ENCODE measurements at regions not wholly inside any gene's neighbourhood (a gene's known extent, or its start where the extent isn't known, plus 50 kb on each side); places are given as distances from the start of the nearest gene placed in this dataset.

DNA sequence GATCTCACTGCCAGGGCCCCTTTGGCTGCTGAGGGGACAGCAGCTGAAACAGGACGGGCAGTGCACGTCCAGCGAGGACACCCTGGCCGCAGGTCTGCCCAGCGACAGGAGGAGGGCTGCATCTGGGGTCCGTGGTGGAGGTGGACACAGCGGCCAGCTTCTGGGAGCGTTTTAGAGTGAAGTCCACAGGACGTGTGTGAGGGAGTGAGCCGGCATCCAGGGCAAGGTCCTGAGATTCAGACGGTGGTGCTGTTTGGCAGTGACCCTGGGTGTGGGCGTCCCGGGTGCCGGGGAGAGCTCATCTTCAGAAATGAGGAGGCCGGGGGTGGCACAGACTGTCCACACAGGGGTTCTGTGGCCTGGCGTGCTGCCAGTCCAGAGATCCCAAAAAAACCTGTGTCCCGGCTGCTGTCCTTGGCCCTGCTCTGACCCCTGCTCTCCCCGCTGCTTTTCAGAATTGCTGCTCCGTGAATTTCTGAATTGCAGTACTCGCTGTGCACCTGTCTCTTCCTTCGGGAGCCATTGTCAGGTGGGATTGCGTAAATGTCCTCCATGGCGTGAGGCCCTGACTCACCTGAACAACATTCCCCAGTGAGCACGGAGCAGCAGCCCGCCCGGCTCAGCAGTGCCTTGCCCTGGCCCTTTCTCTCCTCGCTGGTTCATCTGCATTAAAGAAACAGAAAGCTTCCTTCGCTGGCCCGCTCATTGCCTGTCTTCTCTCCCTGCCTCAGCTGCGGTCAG lies 183.5 kb upstream of the C14orf180 start:
- TF ChIP-seq, protein P1, sequence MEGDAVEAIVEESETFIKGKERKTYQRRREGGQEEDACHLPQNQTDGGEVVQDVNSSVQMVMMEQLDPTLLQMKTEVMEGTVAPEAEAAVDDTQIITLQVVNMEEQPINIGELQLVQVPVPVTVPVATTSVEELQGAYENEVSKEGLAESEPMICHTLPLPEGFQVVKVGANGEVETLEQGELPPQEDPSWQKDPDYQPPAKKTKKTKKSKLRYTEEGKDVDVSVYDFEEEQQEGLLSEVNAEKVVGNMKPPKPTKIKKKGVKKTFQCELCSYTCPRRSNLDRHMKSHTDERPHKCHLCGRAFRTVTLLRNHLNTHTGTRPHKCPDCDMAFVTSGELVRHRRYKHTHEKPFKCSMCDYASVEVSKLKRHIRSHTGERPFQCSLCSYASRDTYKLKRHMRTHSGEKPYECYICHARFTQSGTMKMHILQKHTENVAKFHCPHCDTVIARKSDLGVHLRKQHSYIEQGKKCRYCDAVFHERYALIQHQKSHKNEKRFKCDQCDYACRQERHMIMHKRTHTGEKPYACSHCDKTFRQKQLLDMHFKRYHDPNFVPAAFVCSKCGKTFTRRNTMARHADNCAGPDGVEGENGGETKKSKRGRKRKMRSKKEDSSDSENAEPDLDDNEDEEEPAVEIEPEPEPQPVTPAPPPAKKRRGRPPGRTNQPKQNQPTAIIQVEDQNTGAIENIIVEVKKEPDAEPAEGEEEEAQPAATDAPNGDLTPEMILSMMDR (tag by site-specific recombination; IDR thresholded peaks at IDR 0.05): no peak
- TF ChIP-seq GLI2 (tag by site-specific recombination; IDR thresholded peaks at IDR 0.05; ENCODE audit: borderline replicate concordance, low read depth) (no peak), ZNF221 (tag by site-specific recombination; IDR thresholded peaks at IDR 0.05; ENCODE audit: borderline replicate concordance) (no peak), ZNF561 (tag by site-specific recombination; IDR thresholded peaks at IDR 0.05; ENCODE audit: borderline replicate concordance) (no peak), KLF8 (tag by site-specific recombination; IDR thresholded peaks at IDR 0.05) (no peak), PRDM1 (tag by site-specific recombination; IDR thresholded peaks at IDR 0.05) (no peak), ZNF10 (tag by site-specific recombination; IDR thresholded peaks at IDR 0.05) (no peak), ZFHX2 (tag by site-specific recombination; conservative IDR thresholded peaks at IDR 0.05) (no peak), TCF7L2 (IDR thresholded peaks at IDR 0.05; ENCODE audit: borderline replicate concordance, low read depth, low read length) (no peak)
- TF ChIP-seq, protein P2, sequence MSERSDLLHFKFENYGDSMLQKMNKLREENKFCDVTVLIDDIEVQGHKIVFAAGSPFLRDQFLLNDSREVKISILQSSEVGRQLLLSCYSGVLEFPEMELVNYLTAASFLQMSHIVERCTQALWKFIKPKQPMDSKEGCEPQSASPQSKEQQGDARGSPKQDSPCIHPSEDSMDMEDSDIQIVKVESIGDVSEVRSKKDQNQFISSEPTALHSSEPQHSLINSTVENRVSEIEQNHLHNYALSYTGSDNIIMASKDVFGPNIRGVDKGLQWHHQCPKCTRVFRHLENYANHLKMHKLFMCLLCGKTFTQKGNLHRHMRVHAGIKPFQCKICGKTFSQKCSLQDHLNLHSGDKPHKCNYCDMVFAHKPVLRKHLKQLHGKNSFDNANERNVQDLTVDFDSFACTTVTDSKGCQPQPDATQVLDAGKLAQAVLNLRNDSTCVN (tag by site-specific recombination; optimal IDR thresholded peaks at IDR 0.05): no peak
- TF ChIP-seq, protein P3, sequence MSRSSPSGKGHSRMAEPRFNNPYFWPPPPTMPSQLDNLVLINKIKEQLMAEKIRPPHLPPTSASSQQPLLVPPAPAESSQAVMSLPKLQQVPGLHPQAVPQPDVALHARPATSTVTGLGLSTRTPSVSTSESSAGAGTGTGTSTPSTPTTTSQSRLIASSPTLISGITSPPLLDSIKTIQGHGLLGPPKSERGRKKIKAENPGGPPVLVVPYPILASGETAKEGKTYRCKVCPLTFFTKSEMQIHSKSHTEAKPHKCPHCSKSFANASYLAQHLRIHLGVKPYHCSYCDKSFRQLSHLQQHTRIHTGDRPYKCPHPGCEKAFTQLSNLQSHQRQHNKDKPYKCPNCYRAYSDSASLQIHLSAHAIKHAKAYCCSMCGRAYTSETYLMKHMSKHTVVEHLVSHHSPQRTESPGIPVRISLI (tag by site-specific recombination; IDR thresholded peaks at IDR 0.05): no peak
- TF ChIP-seq, protein P4, sequence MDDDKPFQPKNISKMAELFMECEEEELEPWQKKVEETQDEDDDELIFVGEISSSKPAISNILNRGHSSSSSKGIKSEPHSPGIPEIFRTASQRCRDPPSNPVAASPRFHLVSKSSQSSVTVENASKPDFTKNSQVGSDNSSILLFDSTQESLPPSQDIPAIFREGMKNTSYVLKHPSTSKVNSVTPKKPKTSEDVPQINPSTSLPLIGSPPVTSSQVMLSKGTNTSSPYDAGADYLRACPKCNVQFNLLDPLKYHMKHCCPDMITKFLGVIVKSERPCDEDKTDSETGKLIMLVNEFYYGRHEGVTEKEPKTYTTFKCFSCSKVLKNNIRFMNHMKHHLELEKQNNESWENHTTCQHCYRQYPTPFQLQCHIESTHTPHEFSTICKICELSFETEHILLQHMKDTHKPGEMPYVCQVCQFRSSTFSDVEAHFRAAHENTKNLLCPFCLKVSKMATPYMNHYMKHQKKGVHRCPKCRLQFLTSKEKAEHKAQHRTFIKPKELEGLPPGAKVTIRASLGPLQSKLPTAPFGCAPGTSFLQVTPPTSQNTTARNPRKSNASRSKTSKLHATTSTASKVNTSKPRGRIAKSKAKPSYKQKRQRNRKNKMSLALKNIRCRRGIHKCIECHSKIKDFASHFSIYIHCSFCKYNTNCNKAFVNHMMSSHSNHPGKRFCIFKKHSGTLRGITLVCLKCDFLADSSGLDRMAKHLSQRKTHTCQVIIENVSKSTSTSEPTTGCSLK (tag by site-specific recombination; IDR thresholded peaks at IDR 0.05): no peak
- TF ChIP-seq, protein P5, sequence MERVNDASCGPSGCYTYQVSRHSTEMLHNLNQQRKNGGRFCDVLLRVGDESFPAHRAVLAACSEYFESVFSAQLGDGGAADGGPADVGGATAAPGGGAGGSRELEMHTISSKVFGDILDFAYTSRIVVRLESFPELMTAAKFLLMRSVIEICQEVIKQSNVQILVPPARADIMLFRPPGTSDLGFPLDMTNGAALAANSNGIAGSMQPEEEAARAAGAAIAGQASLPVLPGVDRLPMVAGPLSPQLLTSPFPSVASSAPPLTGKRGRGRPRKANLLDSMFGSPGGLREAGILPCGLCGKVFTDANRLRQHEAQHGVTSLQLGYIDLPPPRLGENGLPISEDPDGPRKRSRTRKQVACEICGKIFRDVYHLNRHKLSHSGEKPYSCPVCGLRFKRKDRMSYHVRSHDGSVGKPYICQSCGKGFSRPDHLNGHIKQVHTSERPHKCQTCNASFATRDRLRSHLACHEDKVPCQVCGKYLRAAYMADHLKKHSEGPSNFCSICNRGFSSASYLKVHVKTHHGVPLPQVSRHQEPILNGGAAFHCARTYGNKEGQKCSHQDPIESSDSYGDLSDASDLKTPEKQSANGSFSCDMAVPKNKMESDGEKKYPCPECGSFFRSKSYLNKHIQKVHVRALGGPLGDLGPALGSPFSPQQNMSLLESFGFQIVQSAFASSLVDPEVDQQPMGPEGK (tag by site-specific recombination; IDR thresholded peaks at IDR 0.05): no peak

All from HEK293 (cell line).